Panc1 (cell line): ENCODE measurements at regions not wholly inside any gene's neighbourhood (a gene's known extent, or its start where the extent isn't known, plus 50 kb on each side); places are given as distances from the start of the nearest gene placed in this dataset.

Source experiments
- POLR2AphosphoS5 ChIP-seq: IDR thresholded peaks from 2 replicates; pipeline ENCODE4 v1.6.1; 2012; ENCODE audit warnings: mild to moderate bottlenecking, low read depth, low read length, moderate library complexity
- SIN3A ChIP-seq: IDR thresholded peaks from 2 replicates; pipeline ENCODE4 v1.6.1; 2012; ENCODE audit warnings: low read depth, mild to moderate bottlenecking, low read length, moderate library complexity, borderline replicate concordance; ENCODE audit not compliant: insufficient read depth
- TF ChIP-seq, protein P1 (sequence below): fragments of 450-650 bp; IDR thresholded peaks from 2 replicates; pipeline ENCODE4 v1.5.1; 2017; ENCODE audit warnings: mild to moderate bottlenecking

DNA sequence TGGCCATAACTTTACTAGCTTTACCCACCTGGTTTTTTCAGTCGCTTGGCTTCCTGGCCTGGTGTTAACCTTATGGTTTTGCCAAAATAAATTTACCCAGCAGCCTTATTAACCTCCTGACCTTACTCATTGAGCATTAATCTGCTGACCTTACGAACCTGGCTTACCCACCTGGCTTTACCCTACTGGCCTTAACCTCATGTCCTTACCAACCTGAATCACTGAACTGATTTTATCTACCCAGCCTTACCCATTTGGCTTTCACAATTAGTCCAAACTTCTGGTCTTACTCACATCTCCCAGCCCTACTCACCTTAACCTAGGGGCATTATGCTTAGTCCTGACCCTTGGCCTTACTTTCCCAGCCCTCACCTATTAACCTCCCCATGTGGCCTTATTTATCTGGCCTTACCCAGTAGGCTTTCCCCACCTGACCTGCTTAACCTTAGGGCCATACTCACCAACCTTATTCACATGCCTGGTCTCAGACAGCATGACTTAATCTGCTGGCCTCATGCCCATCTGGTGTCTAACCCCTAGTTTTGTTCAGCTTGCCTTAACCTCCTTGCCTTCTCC lies 93.4 kb downstream of the IL12A start:
- TF ChIP-seq SIN3A (no peak), POLR2AphosphoS5 (no peak)
- TF ChIP-seq, protein P1, sequence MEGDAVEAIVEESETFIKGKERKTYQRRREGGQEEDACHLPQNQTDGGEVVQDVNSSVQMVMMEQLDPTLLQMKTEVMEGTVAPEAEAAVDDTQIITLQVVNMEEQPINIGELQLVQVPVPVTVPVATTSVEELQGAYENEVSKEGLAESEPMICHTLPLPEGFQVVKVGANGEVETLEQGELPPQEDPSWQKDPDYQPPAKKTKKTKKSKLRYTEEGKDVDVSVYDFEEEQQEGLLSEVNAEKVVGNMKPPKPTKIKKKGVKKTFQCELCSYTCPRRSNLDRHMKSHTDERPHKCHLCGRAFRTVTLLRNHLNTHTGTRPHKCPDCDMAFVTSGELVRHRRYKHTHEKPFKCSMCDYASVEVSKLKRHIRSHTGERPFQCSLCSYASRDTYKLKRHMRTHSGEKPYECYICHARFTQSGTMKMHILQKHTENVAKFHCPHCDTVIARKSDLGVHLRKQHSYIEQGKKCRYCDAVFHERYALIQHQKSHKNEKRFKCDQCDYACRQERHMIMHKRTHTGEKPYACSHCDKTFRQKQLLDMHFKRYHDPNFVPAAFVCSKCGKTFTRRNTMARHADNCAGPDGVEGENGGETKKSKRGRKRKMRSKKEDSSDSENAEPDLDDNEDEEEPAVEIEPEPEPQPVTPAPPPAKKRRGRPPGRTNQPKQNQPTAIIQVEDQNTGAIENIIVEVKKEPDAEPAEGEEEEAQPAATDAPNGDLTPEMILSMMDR = no peak
